ENCODE measurements at regions not wholly inside any gene's neighbourhood (a gene's known extent, or its start where the extent isn't known, plus 50 kb on each side); places are given as distances from the start of the nearest gene placed in this dataset.

- no peak for DNase-seq (ENCODE audit: low read depth, low spot score)
Measured at GRCh38 chr3:72593881-72594397, 254.3 kb downstream of the SHQ1 start.

- peak; percentile 20 for DNase-seq (ENCODE audit: low read depth, low spot score)
Measured at GRCh38 chr3:72591522-72592421, 256.5 kb downstream of the SHQ1 start.

- no peak for DNase-seq (ENCODE audit: low read depth, low spot score)
Measured at GRCh38 chr3:72590732-72591221, 257.5 kb downstream of the SHQ1 start.

- no peak for DNase-seq (ENCODE audit: low read depth, low spot score)
Measured at GRCh38 chr3:72587282-72587681, 261.0 kb downstream of the SHQ1 start.

GRCh38 chr3:72586694-72587093 lies 261.6 kb downstream of the SHQ1 start:
- DNase-seq (ENCODE audit: low read depth, low spot score), result no peak

GRCh38 chr3:72585966-72586365 lies 262.3 kb downstream of the SHQ1 start:
- no peak for DNase-seq (ENCODE audit: low read depth, low spot score)

GRCh38 chr3:72584262-72584661 lies 264.0 kb downstream of the SHQ1 start:
- DNase-seq (ENCODE audit: low read depth, low spot score), result no peak

GRCh38 chr3:72582963-72583362 lies 265.3 kb downstream of the SHQ1 start:
- DNase-seq (ENCODE audit: low read depth, low spot score), result no peak

- DNase-seq (ENCODE audit: low read depth, low spot score), result peak; percentile 64
Measured at GRCh38 chr3:72582211-72582878, 265.9 kb downstream of the SHQ1 start.

GRCh38 chr3:72580900-72581299 lies 267.3 kb downstream of the SHQ1 start:
- no peak for DNase-seq (ENCODE audit: low read depth, low spot score)

GRCh38 chr3:72580246-72580756 lies 267.9 kb downstream of the SHQ1 start:
- DNase-seq (ENCODE audit: low read depth, low spot score), result no peak

GRCh38 chr3:72579581-72580245 lies 268.5 kb downstream of the SHQ1 start:
- no peak for DNase-seq (ENCODE audit: low read depth, low spot score)

GRCh38 chr3:72579191-72579580 lies 269.1 kb downstream of the SHQ1 start:
- DNase-seq (ENCODE audit: low read depth, low spot score), result no peak

GRCh38 chr3:72577190-72577589 lies 271.1 kb downstream of the SHQ1 start:
- DNase-seq (ENCODE audit: low read depth, low spot score), result no peak

- DNase-seq (ENCODE audit: low read depth, low spot score), result no peak
Measured at GRCh38 chr3:72576563-72576962, 271.7 kb downstream of the SHQ1 start.

- DNase-seq (ENCODE audit: low read depth, low spot score), result no peak
Measured at GRCh38 chr3:72574144-72574543, 274.1 kb downstream of the SHQ1 start.

GRCh38 chr3:72573051-72573450 lies 275.2 kb downstream of the SHQ1 start:
- DNase-seq (ENCODE audit: low read depth, low spot score), result no peak

GRCh38 chr3:72572489-72573007 lies 275.7 kb downstream of the SHQ1 start:
- DNase-seq (ENCODE audit: low read depth, low spot score), result no peak

GRCh38 chr3:72571638-72572114 lies 276.6 kb downstream of the SHQ1 start:
- DNase-seq (ENCODE audit: low read depth, low spot score), result no peak

GRCh38 chr3:72571052-72571451 lies 277.2 kb downstream of the SHQ1 start:
- DNase-seq (ENCODE audit: low read depth, low spot score), result no peak

GRCh38 chr3:72569754-72570440 lies 278.3 kb downstream of the SHQ1 start:
- no peak for DNase-seq (ENCODE audit: low read depth, low spot score)
